GM18870 (cell line): ENCODE measurements at regions not wholly inside any gene's neighbourhood (a gene's known extent, or its start where the extent isn't known, plus 50 kb on each side); places are given as distances from the start of the nearest gene placed in this dataset.

Source experiments
- ATAC-seq: cut with Tn5 transposase; IDR thresholded peaks from one replicate; pipeline ENCODE4 v1.9.1; 2021; ENCODE audit warnings: moderate library complexity; ENCODE audit not compliant: unreplicated experiment

DNA sequence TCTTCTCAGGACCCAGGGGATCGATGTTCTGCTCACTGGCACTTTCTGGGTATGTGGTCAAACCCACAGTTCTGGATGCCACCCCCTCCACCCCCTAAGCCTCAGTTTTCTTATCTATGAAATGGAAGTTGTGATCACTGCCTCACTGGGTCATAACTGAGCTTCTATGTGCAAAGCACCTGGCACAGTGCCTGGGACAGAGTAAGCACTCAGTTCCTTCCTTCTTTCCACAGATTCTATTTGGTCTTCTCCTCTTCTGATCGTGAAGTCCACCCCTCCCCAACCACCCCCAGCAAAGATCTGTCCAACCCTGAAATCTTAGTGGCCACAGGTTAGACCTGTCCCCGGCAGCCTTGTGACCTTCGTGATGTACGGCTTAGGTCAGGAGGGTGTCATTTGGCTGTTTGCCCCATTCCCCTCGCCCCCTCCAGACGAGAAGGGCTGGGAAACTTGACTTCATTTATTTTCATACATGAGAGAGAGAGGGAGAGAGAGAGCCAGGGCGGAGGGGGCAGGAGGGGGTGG, 181.4 kb downstream of the FGF18 start:
- no peak for ATAC-seq

DNA sequence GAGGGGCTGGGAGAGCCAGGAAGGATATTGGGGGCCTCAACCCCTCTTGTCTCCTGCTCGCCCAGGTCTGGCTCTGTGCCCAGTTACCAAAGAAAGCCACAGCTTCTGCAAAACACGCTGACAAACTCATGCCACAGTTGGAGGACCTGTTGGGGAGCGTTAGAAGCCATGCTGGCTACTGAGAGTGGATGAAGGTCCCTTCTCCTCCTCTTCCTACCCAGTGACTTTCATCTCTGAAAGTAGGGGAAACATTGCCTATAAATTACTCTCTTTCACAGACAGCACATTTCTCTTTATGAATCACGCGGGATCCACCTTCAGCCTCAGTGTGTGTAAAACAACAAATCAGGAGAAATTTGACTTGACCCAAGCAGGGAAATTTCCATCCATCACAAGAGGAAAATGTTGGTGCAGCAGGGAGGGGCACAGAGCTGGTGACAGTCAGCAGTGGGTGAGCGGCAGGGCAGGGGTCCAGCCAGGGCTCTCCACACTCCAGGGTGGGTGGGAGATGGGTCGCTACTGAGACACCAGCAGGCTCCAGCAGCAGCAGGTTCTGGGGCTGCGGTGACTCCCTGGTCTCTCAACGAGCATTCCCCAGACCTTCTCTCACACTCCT, 181.9 kb downstream of the FGF18 start:
- no peak for ATAC-seq

- no peak for ATAC-seq
These were observed 182.0 kb upstream of the SMIM23 start for GRCh38 chr5:171603591-171603990.

DNA sequence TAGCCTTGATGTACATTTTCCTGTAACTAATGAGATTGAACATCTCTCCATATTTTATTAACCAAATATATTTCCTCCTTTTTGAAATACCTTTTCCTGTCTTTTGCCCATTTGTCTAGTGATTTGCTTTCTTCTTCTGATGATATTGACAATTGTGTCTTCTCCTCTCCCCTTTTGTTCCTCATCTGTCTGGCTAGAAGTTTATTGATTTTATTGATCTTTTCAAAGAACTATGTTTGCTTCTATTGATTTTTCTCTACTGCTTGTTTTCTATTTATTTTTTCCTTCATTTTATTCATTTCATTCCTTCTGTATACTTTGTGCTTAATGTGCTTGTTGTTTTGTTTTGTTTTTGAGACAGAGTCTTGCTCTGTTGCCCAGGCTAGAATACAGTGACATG, 181.4 kb upstream of the SMIM23 start:
- no peak for ATAC-seq

GRCh38 chr5:171606414-171607024, 179.1 kb upstream of the SMIM23 start:
- no peak for ATAC-seq

DNA sequence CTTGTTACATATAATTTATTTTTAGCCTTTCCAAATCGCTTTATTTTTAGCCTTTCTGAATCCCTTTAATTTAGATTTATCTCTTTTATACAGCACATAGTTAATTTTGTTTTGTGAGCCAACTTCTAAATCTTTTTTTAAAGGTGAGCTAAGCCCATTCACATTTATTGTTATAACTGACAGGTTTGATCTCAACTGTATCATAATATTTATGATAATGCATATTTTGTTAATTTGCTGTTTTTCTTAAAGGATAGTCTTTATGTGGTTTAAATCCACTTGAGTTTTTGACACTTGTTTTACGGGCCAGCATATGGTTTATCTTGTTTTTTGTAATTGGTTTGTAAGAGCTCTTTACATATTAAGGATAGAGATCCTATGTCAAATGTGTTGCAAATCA, 177.8 kb upstream of the SMIM23 start:
- ATAC-seq = no peak

- no peak for ATAC-seq
These were observed 175.7 kb upstream of the SMIM23 start for GRCh38 chr5:171609806-171610452.

DNA sequence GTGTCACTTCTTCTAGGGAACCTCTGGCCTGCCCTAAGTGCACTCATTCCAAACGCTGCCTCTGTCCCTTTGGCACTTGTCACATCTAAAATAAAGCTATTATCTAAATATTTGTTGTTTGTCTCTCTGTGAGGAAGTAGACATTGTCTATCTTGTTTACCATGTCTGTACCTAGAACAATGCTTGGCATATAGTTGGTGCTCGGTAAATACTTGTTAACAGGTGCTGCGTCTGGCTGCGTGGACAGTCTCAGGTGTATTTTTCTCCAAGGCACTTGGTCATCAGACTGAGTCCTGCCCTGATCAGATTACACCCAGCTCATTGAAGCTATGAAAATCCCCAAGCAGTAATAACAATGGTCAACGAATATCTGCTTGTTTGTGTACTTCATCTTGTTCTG, 174.9 kb upstream of the SMIM23 start:
- ATAC-seq = no peak

DNA sequence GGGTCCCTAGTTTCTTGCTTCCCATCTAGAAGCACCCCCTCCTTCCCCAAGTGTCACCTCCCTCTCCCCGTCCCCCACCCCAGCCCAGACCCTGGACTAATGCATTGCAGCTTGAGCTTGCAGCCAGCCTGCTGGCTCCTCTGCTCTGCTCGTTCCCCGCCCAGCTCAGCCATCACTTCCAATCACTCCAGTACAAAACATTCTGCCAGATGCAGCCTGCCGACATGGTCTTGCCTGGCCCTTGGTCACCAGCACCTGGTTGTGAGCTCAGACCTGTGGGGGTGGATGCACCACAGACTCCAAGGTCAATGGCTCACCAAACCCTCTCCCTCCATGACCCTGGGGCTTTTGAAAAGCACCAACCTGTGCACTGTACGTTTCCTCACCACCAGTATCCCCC, 172.9 kb upstream of the SMIM23 start:
- no peak for ATAC-seq

DNA sequence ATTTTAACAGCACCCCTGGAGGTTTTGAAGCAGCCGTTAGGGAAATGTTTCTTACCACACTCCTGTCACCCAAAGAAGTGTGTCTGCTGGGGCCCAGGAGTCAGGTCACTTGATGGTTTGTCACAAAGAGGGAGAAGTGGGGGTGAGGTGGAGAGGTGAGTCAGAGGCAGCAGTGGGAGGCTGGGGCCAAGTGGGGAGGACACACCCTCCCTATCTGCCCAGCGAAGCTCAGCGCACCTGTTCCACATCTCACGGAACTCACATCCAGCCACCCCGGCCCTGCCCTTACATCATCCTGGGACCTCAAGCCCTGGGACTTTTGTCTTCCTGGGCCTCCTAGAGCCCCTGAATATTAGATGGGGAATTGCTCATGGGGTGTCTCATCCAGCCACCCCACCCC, 171.1 kb upstream of the SMIM23 start:
- ATAC-seq = no peak

GRCh38 chr5:171614971-171615653, 170.5 kb upstream of the SMIM23 start:
- ATAC-seq = no peak

DNA sequence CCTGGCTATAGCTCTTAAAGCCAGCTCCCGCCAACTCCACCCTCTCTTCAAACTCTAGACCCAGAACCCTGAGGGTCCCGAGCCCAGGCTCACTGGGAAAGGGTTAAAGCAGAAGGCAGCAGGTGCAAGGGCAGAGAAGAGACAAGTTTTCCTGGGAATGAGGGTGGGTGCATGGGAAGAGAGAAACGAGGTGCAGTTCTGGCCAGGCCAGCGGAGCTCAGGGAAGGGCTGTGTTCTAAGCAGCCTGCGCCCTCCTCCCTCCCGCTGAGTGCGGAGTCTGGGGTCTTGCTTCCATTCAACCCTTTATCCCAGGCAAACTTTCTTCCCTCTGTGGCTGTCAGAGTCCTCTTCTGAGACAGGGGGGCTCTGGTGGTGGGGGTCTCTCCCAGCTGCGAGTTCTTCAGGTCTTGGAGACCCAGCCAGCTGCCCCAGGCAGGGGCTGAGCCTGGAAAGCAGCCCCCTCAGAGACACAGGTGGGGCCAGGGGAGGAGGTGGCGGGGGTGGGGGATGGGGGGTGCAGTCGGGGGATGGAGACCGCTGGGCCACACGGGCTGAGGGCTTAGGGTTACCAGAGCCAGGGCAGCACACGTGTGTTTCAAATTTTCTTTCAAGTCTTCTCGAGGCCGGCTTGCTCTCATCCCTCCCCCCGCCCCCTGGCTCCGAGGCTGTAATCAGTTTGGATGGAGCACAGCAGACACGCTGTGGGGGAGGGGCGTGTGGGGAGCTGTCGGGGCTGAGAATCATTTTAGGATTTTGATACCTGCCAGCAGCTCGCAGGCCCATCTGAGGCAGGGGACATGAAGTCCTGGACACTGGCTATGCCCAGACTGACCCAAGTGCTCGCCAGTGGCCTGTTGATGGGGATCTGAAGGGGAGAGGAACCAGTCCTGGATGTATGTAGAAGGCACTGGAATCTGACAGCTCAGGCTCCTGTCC, 169.6 kb upstream of the SMIM23 start:
- no peak for ATAC-seq

DNA sequence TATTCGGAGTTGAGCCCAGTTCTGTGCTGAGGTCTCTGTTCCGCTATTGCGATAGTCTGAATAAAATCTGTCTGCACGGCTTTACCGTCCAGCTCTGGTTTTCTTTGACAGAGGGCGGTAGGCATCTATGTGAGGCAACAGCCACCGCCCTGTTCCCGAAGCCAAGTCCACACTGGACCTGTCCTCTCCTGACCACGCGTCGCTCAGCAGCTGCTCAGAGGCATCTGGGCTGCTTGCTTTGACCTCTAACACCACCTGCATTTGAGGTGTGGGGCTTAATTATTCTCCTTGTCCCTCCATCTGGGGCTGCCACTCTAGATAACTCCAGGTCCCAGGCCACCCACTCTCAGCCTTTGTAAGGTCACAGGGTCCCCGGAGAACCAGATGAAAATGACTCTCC, 168.4 kb upstream of the SMIM23 start:
- no peak for ATAC-seq

DNA sequence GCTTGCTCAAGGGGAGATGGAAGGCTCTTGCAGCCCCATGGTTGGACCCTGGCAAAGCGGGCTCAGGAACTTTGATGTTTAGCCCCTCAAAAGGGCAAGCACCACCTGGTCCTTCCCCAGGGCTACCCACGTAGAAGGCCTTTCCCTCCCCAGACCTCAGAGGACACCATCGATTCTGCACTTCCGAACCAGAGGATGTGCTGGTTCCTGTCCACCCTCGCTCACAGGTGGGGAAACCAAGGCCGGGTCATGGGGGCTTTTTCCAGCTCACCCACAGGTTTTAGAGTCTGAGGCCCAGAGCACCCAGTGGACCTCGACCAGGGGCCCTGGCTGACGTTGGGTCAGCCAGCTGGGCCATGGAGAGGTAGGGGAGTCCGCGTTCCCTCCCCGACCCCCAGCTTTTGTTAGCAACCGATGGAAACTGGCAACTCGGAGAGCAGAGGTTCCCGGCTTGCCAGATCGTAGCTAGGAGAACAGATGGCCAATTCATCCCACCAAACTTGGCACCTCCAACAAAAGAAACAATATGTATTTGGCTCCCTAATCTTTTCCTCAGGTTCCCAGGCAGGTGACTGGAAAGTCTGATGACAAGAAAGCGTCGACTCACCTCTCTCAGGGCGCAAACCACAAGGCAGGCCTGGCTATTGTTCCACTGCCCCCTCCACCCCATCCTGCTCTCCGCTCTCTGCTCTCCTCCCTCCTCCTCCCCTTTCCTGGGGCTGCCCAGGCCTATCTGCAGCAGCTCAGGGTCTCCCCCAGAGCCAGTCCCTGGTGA, 167.6 kb upstream of the SMIM23 start:
- no peak for ATAC-seq

DNA sequence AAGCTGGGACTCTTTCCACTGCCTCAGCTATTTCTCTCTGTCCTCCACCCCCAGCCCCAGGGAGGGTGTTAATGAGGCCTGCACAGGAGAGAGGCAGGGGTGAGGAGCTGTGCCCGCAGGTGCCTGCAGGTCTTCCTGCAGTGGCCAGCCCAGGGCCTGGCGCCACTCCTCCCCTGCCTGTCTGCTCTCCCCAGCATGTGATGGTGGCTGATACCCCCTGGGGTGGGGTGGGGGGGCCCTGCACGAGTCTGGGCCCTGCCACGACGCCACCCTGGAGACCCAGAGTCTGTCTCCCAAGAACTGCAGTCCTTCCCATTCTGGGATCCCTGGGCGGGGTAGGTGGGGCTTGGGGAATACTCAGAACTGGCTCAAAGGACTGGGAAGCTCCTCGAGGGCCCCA, 166.4 kb upstream of the SMIM23 start:
- no peak for ATAC-seq

GRCh38 chr5:171619744-171620143, 165.9 kb upstream of the SMIM23 start:
- ATAC-seq = no peak

DNA sequence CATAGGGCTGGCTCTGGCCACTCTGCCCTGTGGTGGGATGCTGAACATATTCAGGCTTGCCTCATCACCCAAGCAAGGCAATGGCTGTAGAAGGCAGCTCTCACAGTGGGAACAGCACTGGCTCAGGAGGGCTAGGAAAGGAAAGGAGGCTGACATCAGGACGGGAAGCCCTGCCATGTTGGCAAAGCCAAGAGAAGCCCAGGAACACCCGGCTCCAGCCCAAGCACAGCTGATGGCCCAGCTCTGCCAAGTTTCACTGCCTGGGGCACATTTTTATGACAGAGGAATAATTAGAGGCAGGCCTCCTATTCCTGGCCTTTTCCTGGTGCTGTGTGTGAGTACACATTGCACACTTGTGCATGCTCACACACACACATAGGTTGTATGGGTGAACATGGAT, 163.6 kb upstream of the SMIM23 start:
- no peak for ATAC-seq

- ATAC-seq = no peak
These were observed 162.5 kb upstream of the SMIM23 start for GRCh38 chr5:171623107-171623506.

DNA sequence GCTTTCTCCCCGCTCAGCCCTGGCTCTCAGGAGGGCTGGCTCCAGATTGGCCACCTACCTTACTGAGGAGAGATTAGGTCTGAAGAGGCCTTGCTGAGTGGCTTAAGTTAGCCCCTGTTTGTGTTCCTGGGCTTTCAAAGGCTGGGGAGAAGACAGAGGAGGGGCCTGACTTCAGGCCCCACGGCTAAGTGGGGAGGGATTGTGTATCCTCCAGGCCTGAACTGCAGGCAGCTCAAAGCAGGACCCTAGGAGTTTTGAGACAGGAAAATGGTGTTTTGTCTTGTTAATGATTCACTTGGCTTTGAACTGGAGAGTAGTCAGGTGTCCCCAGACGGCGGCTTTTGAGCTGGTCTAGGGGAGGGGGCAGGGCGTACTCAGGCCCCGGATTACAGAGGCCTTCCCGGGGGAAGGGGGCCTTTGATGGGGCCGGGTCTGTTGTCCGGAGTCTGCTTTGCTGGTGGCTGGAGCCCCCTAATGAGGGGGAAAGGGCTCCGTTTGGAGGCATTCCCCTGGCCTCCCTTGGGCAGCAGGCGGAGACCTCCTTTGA, 162.0 kb upstream of the SMIM23 start:
- ATAC-seq = no peak

GRCh38 chr5:171624396-171624795, 161.2 kb upstream of the SMIM23 start:
- no peak for ATAC-seq
